ENCODE measurements at regions not wholly inside any gene's neighbourhood (a gene's known extent, or its start where the extent isn't known, plus 50 kb on each side); places are given as distances from the start of the nearest gene placed in this dataset.

DNA sequence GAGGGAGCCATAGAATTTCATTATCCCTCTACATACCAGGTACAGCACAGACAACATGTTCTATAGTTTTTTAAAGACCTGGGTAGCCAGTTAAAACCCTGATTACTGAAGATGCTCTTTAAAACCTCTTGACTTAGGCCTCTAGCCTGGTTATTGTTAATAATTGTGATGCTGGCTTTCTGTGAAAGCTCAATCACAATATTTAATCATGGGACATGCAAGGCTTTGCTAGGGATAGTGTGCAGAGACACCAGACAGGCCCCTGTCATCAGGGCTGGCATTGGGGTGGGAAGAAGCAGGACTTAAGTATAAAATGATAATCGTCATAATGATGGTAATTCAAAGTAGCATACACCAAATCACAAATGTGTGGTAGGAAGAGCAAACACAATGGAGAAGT, 274.4 kb downstream of the PTBP2 start:
- no peak for DNase-seq (ENCODE audit: low read depth in 3 of 3)

DNA sequence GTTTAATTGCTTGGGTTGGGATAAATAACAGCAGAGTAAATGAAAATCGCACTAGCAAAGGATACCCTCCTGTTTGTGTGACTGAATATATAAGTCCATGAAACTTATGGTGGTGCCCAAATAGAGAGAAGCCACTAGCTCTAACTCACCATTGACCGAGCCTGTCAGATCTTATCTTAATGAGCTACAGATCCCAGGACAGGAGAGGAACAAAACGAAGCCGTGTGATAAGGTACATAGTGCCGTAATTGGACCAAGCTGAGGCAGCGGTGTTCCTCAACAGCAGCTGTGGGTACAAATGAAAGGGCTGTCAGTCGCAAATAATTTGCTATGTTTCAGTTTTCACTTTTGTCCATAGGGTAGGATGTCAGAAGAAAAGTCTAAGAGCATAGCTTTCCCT, 276.1 kb downstream of the PTBP2 start:
- DNase-seq (ENCODE audit: low read depth in 3 of 3): no peak

DNA sequence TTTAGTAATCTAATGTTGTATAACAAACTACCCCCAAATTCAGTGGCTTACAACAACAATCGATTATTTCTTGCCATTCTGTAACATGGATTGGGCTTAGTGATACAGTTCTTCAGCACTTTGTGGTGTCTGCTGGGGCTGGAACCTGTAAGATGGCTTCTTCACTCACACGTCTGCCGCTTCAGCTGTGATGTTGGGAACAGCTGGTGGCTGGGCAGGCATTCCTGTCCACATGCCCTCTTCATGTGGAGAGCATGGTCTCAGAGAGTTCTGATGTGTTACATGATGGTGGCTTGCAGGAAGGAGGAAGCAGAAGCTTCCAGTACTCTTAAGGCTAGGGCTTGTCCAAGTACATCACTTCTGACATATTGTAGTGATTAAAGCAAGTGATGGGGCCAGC, 276.9 kb downstream of the PTBP2 start:
- DNase-seq (ENCODE audit: low read depth in 3 of 3): no peak

DNA sequence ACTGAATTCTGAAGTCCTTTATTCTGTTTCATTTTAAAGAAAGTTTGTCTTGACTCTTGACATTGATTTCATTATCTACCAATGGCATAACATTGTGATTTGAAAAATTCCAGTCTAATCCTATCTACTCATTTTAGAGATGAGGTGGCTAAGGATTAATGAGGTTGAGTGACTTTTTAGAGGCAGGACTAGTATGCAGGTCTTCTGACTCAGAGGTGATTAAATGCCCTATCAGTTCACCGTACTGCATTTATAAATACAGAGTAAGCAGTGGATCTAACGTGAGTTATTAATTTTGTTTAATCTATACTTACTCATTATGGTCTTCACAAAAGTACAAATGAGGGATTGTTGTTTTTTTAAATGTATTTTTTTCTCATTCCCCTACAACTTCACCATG, 277.6 kb downstream of the PTBP2 start:
- no peak for DNase-seq (ENCODE audit: low read depth in 3 of 3)

DNA sequence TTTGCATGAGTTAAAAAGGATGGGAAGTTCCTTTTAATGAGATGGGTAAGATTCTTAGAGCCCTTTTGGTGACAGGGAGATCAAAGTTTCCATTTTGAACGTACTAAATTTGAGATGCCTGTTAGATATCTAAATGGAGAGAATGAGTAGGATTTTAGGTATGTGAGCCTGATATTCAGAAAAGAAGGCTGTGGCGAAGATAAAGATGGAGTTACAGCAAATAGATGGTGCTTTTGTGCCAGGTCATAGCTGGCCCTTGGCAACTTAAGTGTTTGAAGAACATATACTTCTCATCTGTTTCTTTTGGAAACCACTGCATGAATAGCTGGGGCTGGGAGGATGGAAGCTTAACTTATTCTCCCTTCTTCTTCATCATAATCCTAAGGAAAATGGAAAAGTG, 282.5 kb downstream of the PTBP2 start:
- DNase-seq (ENCODE audit: low read depth in 3 of 3): no peak

DNA sequence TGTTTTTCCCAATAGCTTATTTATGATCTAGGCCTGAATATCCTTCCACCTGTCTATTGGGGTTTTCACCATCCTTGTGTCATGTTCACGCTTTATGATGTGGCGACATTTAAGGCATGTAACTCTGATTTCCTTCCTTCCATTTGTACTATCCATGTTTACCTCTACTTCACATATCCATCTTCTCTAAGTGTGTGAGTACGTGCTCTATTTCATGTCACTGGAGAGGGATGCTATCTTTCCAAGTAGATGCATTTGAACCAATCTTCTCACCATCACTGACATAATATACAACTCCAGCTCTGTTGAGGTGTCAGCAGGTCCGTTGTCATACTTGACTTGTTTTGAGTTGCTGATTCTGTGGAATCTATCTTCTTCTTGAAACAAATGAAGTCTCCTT, 283.2 kb downstream of the PTBP2 start:
- DNase-seq (ENCODE audit: low read depth in 3 of 3): no peak

DNA sequence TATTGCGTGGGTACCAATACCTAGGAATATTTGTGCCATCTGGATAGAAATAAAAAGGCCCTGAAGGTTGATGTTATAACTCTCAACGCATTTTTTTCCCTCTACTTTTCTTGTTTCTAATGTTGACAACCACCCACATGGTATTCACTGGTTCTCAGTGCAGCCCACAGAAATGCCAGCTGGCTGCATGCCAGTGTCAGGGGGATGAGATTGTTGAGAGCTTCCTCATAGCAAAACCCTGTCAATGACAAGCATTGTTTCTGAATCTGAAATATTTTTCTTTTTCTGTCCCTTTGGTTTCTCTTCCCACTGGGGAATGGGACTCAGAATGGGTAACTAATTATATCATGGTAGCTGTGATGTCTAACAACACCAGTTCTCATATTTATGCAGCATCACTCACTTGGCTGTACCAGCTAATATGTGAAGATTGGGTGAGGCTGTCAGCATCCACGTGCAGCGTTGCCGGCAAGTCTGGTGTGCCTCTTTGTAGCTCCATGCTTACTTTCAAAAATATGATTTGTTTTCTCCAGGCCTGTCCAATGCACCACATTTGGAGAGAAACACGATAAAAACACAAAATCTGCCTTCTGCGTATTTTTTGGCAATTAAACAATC, 284.6 kb downstream of the PTBP2 start:
- no peak for DNase-seq (ENCODE audit: low read depth in 3 of 3)

DNA sequence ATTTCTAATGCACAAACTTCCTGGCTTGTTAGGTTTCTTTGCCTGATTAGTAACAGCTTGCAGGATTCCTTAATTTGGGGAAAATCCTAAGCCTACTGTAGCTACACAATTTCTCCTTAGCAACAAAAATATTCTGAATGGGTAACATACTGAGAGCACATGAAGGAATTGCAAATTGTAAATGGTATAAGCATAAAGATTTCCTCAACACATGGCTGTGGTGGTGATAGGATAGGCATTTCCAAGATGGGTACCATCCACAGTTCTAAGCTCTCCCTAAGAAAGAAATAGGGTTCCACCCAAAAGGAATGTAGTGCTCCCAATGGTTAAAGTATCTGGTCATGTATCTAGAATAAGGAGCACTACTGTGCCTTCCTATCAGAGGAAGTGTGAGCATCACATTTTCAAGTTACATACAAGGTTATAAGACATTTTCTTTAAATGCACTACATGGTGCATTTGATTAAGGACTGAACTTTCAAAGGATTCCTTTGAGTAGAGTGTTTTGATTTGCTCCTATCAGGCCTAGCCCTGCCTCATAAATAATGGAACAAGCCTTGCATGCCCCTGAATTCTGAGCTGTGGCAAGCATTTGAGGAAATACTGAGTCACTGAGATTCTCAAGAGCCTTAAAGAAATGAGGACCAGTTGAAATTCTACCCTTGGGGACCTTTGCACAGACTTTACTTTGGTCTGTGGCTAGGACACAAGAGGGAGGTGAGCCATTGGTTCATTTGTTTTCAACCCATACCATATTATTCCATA, 286.4 kb downstream of the PTBP2 start:
- DNase-seq (ENCODE audit: low read depth in 3 of 3): no peak

DNA sequence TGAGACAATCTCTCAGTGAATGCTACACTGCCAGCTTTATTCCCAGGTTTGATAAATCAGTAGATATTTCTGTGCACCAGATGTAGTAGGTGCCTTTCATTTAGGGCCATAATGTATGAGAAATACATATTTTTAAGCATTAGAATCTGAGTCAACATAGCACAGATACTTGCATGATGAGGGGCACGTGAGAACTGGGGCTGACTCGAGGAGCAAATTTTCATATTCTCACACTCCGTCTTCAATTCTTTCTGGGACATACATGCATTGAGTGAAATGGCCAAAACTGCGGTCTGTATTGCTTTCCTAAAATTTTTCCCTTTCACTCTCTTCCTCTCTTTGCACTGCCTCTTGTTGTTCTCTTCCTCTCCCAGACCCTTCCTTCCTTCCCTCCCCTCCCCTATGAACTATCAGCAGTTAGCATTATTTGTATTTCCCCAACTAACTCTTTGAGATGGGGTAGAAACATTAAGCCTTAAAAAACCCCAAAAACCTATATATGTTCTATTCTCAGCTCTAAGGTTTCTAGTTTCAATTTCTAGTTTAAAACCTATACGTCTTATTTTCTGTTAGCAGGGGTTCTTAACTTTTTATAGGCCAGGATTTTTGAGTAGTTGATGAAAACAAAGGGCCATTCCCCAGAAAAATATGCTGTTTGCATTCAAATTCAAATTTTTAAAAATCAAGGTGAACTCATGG, 289.1 kb downstream of the PTBP2 start:
- DNase-seq (ENCODE audit: low read depth in 3 of 3): no peak

DNA sequence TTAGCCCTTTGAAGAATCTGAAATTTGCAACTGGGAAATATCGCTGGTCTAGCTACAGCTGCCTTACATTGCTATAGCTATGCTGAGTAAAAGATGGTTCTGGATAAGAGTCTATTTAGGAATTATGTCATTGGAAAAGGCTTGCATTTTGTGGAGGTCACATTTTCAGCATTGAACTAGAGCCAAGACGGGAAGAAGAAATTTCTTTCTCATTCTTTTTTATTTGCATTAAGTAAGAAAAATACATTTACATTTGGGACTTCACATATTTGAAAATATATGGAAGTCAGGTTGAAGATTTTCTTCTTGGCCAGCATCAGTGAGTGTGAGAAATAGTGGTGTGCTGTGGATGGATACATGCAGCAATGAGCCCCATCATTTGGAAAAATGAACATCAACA, 291.6 kb downstream of the PTBP2 start:
- DNase-seq (ENCODE audit: low read depth in 3 of 3): no peak

DNA sequence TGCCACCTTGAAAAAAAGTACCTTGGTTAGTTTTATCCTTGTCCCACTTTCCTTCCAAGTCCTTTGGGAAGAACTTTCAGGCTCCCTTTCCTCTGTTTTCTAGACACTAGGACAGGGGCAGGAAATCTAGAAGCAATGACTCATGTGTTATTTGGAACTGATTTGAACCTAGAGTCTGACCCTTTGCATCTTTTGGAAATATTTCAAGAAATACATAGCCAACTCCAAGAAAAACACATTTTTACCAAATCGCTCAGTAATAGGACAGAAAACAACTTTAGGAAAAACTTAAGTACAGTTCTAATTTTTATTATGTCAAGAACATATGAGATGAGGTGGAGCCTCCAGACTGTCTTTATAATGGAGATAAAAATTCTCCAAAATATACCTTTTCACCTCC, 292.4 kb downstream of the PTBP2 start:
- no peak for DNase-seq (ENCODE audit: low read depth in 3 of 3)

DNA sequence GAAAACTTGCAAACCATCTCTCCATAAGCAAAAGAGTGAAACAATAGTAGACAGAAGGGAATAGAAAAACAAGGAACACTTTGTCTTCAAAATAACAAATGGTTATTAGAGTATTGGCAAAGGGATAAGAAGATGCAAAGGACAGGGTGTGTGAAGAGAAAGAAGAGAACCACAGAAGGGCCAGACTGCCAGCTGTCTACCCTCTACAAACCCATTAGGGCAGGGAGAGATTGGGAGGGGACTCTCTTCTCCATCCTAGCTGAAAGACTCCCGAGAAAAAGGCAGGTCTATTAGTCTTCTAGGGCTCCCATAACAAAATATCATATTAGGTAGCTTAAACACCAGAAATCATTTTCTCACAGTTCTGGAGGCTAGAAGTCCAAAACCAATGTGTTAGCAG, 292.8 kb downstream of the PTBP2 start:
- no peak for DNase-seq (ENCODE audit: low read depth in 3 of 3)

DNA sequence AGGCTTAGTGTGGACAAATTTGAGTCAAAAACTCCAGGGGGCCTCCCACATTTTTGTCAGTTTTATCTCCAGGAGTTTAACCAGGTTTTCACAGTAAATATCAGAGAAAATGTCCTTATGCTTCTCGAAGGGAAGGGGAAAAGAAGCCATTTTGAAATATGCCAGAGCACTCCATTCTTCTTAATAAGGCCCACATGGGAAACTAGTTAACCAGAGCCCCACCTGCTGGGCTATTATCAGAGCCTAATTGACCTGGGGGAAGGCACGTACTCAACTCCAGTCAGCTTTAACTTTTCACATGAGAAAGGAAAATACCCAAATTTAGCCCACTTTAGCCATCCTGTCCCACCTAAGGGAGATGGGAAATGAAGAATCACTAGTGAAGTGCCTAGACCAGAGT, 296.3 kb downstream of the PTBP2 start:
- DNase-seq (ENCODE audit: low read depth in 3 of 3): no peak

Data from stimulated activated CD4-positive, alpha-beta T cell treated with anti-CD3 and anti-CD28 coated beads, TNF-alpha, amount 100 ng/mL, for 24 hours (primary cell).